ENCODE measurements at regions not wholly inside any gene's neighbourhood (a gene's known extent, or its start where the extent isn't known, plus 50 kb on each side); places are given as distances from the start of the nearest gene placed in this dataset.

GRCh38 chr6:44665143-44665542 lies 277.6 kb downstream of the CDC5L start:
- peaks cover 35% of the 10 kb centered on the region for H3K4me1 ChIP-seq
- H3K27me3 ChIP-seq, result no peaks in the 10 kb centered on the region
- no peak overlapping the region for H3K4me3 ChIP-seq
- no peaks in the 10 kb centered on the region for H3K9me3 ChIP-seq
- DNase-seq (ENCODE audit: extremely low spot score in 2 of 2), result no peak
- TF ChIP-seq, protein P1, sequence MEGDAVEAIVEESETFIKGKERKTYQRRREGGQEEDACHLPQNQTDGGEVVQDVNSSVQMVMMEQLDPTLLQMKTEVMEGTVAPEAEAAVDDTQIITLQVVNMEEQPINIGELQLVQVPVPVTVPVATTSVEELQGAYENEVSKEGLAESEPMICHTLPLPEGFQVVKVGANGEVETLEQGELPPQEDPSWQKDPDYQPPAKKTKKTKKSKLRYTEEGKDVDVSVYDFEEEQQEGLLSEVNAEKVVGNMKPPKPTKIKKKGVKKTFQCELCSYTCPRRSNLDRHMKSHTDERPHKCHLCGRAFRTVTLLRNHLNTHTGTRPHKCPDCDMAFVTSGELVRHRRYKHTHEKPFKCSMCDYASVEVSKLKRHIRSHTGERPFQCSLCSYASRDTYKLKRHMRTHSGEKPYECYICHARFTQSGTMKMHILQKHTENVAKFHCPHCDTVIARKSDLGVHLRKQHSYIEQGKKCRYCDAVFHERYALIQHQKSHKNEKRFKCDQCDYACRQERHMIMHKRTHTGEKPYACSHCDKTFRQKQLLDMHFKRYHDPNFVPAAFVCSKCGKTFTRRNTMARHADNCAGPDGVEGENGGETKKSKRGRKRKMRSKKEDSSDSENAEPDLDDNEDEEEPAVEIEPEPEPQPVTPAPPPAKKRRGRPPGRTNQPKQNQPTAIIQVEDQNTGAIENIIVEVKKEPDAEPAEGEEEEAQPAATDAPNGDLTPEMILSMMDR (IDR thresholded peaks at IDR 0.05), result no peak
- TF ChIP-seq POLR2AphosphoS5 (IDR thresholded peaks at IDR 0.05; ENCODE audit: insufficient read depth in 1 of 2, low read depth in 1 of 2), result no peak
- no peak for TF ChIP-seq POLR2A (IDR thresholded peaks at IDR 0.05)
- intact Hi-C loops (cut with DNase I), result no loop called here
- H3K27ac ChIP-seq, result no peak overlapping the region
- no peaks in the 10 kb centered on the region for H3K36me3 ChIP-seq

DNA sequence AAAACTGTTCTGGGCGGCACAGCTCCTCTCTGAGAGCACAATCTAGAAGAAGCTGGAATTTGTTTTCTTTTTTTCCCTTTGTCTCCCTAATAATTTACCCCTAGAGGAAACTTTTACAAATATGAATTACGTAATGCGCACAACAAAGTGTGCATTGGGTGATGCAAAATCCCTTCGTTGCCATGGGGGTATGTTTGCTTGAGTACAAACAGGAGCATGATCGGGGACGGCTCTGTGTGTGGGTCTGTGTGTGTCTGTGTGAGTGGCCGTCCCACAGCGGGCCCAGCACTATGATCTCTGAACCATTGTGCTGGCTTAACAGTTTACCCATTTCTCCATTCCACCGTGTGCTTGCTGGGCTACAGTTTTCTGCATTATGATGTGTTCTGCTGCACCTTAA lies 278.2 kb downstream of the CDC5L start:
- H3K27me3 ChIP-seq, result no peaks in the 10 kb centered on the region
- intact Hi-C loops (cut with DNase I), result no loop called here
- no peak for DNase-seq (ENCODE audit: extremely low spot score in 2 of 2)

GRCh38 chr6:44666324-44666723 lies 278.8 kb downstream of the CDC5L start:
- Histone ChIP-seq H3K9me3 (no peaks in the 10 kb centered on the region), H3K4me1 (peaks cover 31% of the 10 kb centered on the region), H3K36me3 (no peaks in the 10 kb centered on the region), H3K4me3 (no peak overlapping the region), H3K27me3 (no peaks in the 10 kb centered on the region), H3K27ac (no peak overlapping the region)
- no peak for TF ChIP-seq POLR2A (IDR thresholded peaks at IDR 0.05)
- TF ChIP-seq POLR2AphosphoS5 (IDR thresholded peaks at IDR 0.05; ENCODE audit: insufficient read depth in 1 of 2, low read depth in 1 of 2), result no peak
- TF ChIP-seq, protein P1 (IDR thresholded peaks at IDR 0.05), result no peak
- intact Hi-C loops (cut with DNase I), result no loop called here
- no peak for DNase-seq (ENCODE audit: extremely low spot score in 2 of 2)

More for the DNA sequence above, 278.2 kb downstream of the CDC5L start:
- no peak overlapping the region for H3K27ac ChIP-seq
- H3K9me3 ChIP-seq, result no peaks in the 10 kb centered on the region
- H3K4me1 ChIP-seq, result peaks cover 35% of the 10 kb centered on the region
- H3K4me3 ChIP-seq, result no peak overlapping the region
- no peaks in the 10 kb centered on the region for H3K36me3 ChIP-seq
- TF ChIP-seq POLR2AphosphoS5 (IDR thresholded peaks at IDR 0.05; ENCODE audit: insufficient read depth in 1 of 2, low read depth in 1 of 2) (no peak), POLR2A (IDR thresholded peaks at IDR 0.05) (no peak)
- TF ChIP-seq, protein P1 (IDR thresholded peaks at IDR 0.05), result no peak

- TF ChIP-seq POLR2AphosphoS5 (IDR thresholded peaks at IDR 0.05; ENCODE audit: insufficient read depth in 1 of 2, low read depth in 1 of 2), result no peak
- TF ChIP-seq POLR2A (IDR thresholded peaks at IDR 0.05), result no peak
- no peak for DNase-seq (ENCODE audit: extremely low spot score in 2 of 2)
- H3K27me3 ChIP-seq, result no peaks in the 10 kb centered on the region
- H3K27ac ChIP-seq, result no peak overlapping the region
- no peak overlapping the region for H3K4me3 ChIP-seq
- H3K9me3 ChIP-seq, result no peaks in the 10 kb centered on the region
- peaks cover 22% of the 10 kb centered on the region for H3K4me1 ChIP-seq
- H3K36me3 ChIP-seq, result no peaks in the 10 kb centered on the region
- intact Hi-C loops (cut with DNase I), result no loop called here
Observed at GRCh38 chr6:44667226-44667625, 279.7 kb downstream of the CDC5L start.

DNA sequence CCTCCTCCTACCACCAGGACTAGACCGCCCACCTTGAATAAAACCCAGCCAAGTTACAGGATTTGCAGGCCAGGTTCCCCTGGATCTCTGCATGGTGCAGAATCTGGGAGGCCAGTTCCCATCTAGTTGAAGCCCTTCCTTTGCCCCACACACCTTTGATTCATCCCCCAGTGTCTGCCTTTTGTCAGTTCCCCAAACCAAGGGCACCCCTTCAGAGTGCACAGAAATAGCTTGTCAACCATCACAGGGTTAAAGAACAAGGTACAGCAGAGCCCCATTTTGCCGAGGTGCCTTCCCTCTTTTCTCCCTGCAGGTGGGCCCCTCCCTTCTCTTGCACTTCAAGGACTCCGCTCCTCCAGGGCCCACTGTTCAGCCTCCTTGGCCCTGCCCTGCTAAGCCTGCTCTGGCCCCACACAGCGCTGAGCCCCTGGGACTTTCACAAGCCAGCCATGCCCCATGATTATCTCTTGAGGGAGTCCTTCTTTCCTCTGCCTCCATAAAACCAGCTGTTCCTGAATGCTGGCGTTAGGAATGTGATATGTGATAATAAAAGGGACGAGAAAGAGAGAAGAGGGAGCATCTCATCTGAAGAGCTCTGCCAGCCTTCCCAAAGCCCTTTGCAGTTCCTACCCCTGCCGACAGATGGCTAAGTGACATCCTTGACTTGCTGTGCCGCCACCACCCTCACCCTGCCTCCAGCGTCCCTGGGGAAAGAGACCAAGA lies 280.3 kb downstream of the CDC5L start:
- intact Hi-C loops (cut with DNase I), result no loop called here
- no peak overlapping the region for H3K27ac ChIP-seq
- TF ChIP-seq POLR2AphosphoS5 (IDR thresholded peaks at IDR 0.05; ENCODE audit: insufficient read depth in 1 of 2, low read depth in 1 of 2), result no peak
- TF ChIP-seq, protein P1 (IDR thresholded peaks at IDR 0.05), result peak in 1 of 3 experiments; percentile 23

More for the DNA sequence above, 280.3 kb downstream of the CDC5L start:
- Histone ChIP-seq H3K9me3 (no peaks in the 10 kb centered on the region), H3K27me3 (no peaks in the 10 kb centered on the region), H3K4me3 (no peak overlapping the region), H3K36me3 (no peaks in the 10 kb centered on the region), H3K4me1 (peaks cover 16% of the 10 kb centered on the region)
- DNase-seq (ENCODE audit: extremely low spot score in 2 of 2), result peak in 1 of 2 donors; percentile 84

Measured in vagina (tissue), 2 donors.